OCI-LY7 (cell line): ENCODE measurements at regions not wholly inside any gene's neighbourhood (a gene's known extent, or its start where the extent isn't known, plus 50 kb on each side); places are given as distances from the start of the nearest gene placed in this dataset.

ENCODE experiments used
- CTCF ChIP-seq: fragments of 200-600 bp; sonication (generic); conservative IDR thresholded peaks from 2 replicates; pipeline ENCODE4 v1.5.1; 2014; ENCODE audit warnings: mild to moderate bottlenecking, antibody characterized with exemption, low read length, moderate library complexity, mixed read lengths
- EZH2phosphoT487 ChIP-seq: fragments of 200-600 bp; sonication (generic); IDR thresholded peaks from 2 replicates; pipeline ENCODE4 v1.6.1; 2018; ENCODE audit warnings: low read depth, borderline replicate concordance, mild to moderate bottlenecking, mixed run types, antibody characterized with exemption, low read length, moderate library complexity, mixed read lengths

GRCh38 chr10:21114683-21115082, 217.6 kb upstream of the NEBL start:
- TF ChIP-seq CTCF (no peak), EZH2phosphoT487 (no peak)
